B cell (primary cell): ENCODE measurements at regions not wholly inside any gene's neighbourhood (a gene's known extent, or its start where the extent isn't known, plus 50 kb on each side); places are given as distances from the start of the nearest gene placed in this dataset.

ENCODE experiments used
- ATAC-seq: fragments of 200-7000 bp; cut with Tn5 transposase; one replicate; pipeline ENCODE4 v1.10.0; 2021; ENCODE audit warnings: low read depth, mild to moderate bottlenecking, moderate number of reproducible peaks, moderate library complexity
- CTCF ChIA-PET: fragments of 350-600 bp; sonication (Branson Sonifier 250); formaldehyde crosslinking; loops from one replicate; lab custom pipeline; 2021; ENCODE audit warnings: antibody characterized with exemption, inconsistent platforms; lab: Charles Lee
- POLR2A ChIA-PET: fragments of 350-600 bp; sonication (Branson Sonifier 250); formaldehyde crosslinking; loops from one replicate; lab custom pipeline; 2021; ENCODE audit warnings: antibody characterized with exemption; lab: Charles Lee
- DNase-seq: peaks from one replicate; pipeline ENCODE4 v3.0.0; 2013
- H2AFZ ChIP-seq: 2 replicates; pipeline ENCODE4 v1.6.1; 2012; ENCODE audit warnings: mild to moderate bottlenecking, low read depth, low read length; ENCODE audit not compliant: insufficient read depth, poor library complexity, severe bottlenecking
- H3K27ac ChIP-seq, 2 donors: 1 replicate in 1 of 2; 2 replicates in 1 of 2; pipeline ENCODE4 v1.5.1; 2012 to 2013; ENCODE audit warnings: low read length in 2 of 2, mild to moderate bottlenecking in 2 of 2, moderate library complexity in 1 of 2
- H3K27me3 ChIP-seq, 4 experiments: fragments of 200-600 bp in 1 of 4; sonication (generic) in 1 of 4; replicated peaks in 1 of 4; 1 replicate in 2 of 4; 2 replicates in 2 of 4; pipeline versions ENCODE4 v1.6.1 to v1.7.0; 2013 to 2016; ENCODE audit warnings: low read length in 3 of 4, mild to moderate bottlenecking in 2 of 4, mixed read lengths in 1 of 4, moderate library complexity in 1 of 4; ENCODE audit not compliant: insufficient read depth in 4 of 4, control insufficient read depth in 3 of 4; ENCODE audit errors: control extremely low read depth in 1 of 4
- H3K36me3 ChIP-seq, 2 experiments: replicated peaks in 1 of 2; 1 replicate in 1 of 2; 2 replicates in 1 of 2; pipeline versions ENCODE4 v1.6.1 to v1.7.1; 2013; ENCODE audit warnings: low read length in 1 of 2; ENCODE audit not compliant: insufficient read depth in 2 of 2, control insufficient read depth in 1 of 2; ENCODE audit errors: control extremely low read depth in 1 of 2, extremely low read depth in 1 of 2
- H3K4me1 ChIP-seq, 2 donors: fragments of 200-600 bp in 1 of 2; sonication (generic) in 1 of 2; 1 replicate in 1 of 2; 2 replicates in 1 of 2; pipeline versions ENCODE4 v1.5.1 to v1.6.1; 2013 to 2017; ENCODE audit warnings: low read length in 2 of 2; ENCODE audit not compliant: control insufficient read depth in 2 of 2, insufficient read depth in 2 of 2
- H3K4me2 ChIP-seq: replicated peaks from 2 replicates; pipeline ENCODE3; 2012; ENCODE audit warnings: mild to moderate bottlenecking, low read depth, low read length; ENCODE audit not compliant: poor library complexity, severe bottlenecking
- H3K4me3 ChIP-seq, 5 experiments: fragments of 200-600 bp in 1 of 5; sonication (generic) in 1 of 5; 1 replicate in 3 of 5; 2 replicates in 2 of 5; pipeline versions ENCODE4 v1.5.1 to v1.7.0; 2011 to 2016; ENCODE audit warnings: low read length in 4 of 5, mild to moderate bottlenecking in 4 of 5, low read depth in 2 of 5, control low read depth in 1 of 5, moderate library complexity in 1 of 5; ENCODE audit not compliant: insufficient read depth in 1 of 5; ENCODE audit errors: control extremely low read depth in 1 of 5, extremely low read depth in 1 of 5
- H3K79me2 ChIP-seq: fragments of 200-600 bp; sonication (generic); one replicate; pipeline ENCODE4 v1.6.0; 2016; ENCODE audit warnings: low read length; ENCODE audit not compliant: control insufficient read depth, insufficient read depth
- H3K9ac ChIP-seq: fragments of 200-600 bp; sonication (generic); 2 replicates; pipeline ENCODE4 v1.6.1; 2017; ENCODE audit warnings: mild to moderate bottlenecking, low read length, moderate library complexity
- H3K9me3 ChIP-seq, 3 donors: one replicate each; pipeline versions ENCODE4 v1.6.1 to v1.7.1; 2013; ENCODE audit warnings: low read length in 2 of 3; ENCODE audit not compliant: control insufficient read depth in 2 of 3, insufficient read depth in 1 of 3; ENCODE audit errors: control extremely low read depth in 1 of 3
- H4K20me1 ChIP-seq: 2 replicates; pipeline ENCODE4 v1.6.0; 2012; ENCODE audit warnings: mild to moderate bottlenecking, low read length; ENCODE audit not compliant: insufficient read depth, control insufficient read depth, poor library complexity, severe bottlenecking
- H3K27ac Mint-ChIP-seq: one replicate; pipeline ENCODE4 v1.8.0; 2021; ENCODE audit warnings: mixed read lengths
- H3K27me3 Mint-ChIP-seq: one replicate; pipeline ENCODE4 v1.8.0; 2021; ENCODE audit warnings: mixed read lengths
- H3K4me1 Mint-ChIP-seq: one replicate; pipeline ENCODE4 v1.8.0; 2021; ENCODE audit warnings: mixed read lengths
- H3K4me3 Mint-ChIP-seq: one replicate; pipeline ENCODE4 v1.8.0; 2021; ENCODE audit warnings: mixed read lengths
- H3K9me3 Mint-ChIP-seq: one replicate; pipeline ENCODE4 v1.8.0; 2022; ENCODE audit warnings: mixed read lengths; ENCODE audit not compliant: insufficient read depth
- CTCF ChIP-seq: fragments of 200-600 bp; IDR thresholded peaks from one replicate; pipeline ENCODE4 v1.8.0; 2022; ENCODE audit warnings: antibody characterized with exemption, mild to moderate bottlenecking
- EZH2 ChIP-seq: IDR thresholded peaks from 2 replicates; pipeline ENCODE4 v1.6.1; 2012; ENCODE audit warnings: borderline replicate concordance, low read depth, mild to moderate bottlenecking, moderate library complexity, low read length; ENCODE audit not compliant: insufficient read depth, poor library complexity, severe bottlenecking
- WGBS: methylation state at CpG from one replicate; pipeline ENCODE4 v1.1.5; 2013; ENCODE audit warnings: missing lambda C conversion rate; ENCODE audit not compliant: insufficient coverage; 5-methylcytosine and 5-hydroxymethylcytosine counted together
- intact Hi-C: fragments of 100-400 bp; cut with micrococcal nuclease; formaldehyde crosslinking; loops from one replicate; pipeline ENCODE4 v1.10.0; 2022

GRCh38 chr3:98646680-98647079, 53.3 kb upstream of the CPOX start:
- CTCF ChIA-PET, result no interaction called here
- Histone ChIP-seq H3K27ac (no peak overlapping the region), H3K4me2 (no peak overlapping the region), H3K9ac (no peak overlapping the region), H3K27me3 (no peaks in the 10 kb centered on the region), H3K36me3 (no peaks in the 10 kb centered on the region), H3K9me3 (peaks cover 0 to 4% (median 0%) of the 10 kb centered on the region in 3 donors), H3K4me1 (no peaks in the 10 kb centered on the region), H3K79me2 (no peaks in the 10 kb centered on the region), H3K4me3 (no peak overlapping the region), H2AFZ (no peak overlapping the region), H4K20me1 (no peaks in the 10 kb centered on the region)
- no peak overlapping the region for H3K4me3 Mint-ChIP-seq
- peaks cover 2% of the 10 kb centered on the region for H3K9me3 Mint-ChIP-seq
- H3K27ac Mint-ChIP-seq, result no peak overlapping the region
- POLR2A ChIA-PET, result no interaction called here
- H3K4me1 Mint-ChIP-seq, result no peaks in the 10 kb centered on the region
- TF ChIP-seq EZH2 (no peak), CTCF (no peak)
- ATAC-seq (no peak), DNase-seq (no peak)
- no CpG with 5 or more reads among the region's 2 CpGs for WGBS
- peaks cover 10% of the 10 kb centered on the region for H3K27me3 Mint-ChIP-seq
- intact Hi-C loops, result no loop called here

- DNase-seq (no peak), ATAC-seq (no peak)
- CTCF ChIA-PET, result no interaction called here
- peaks cover 0 to 4% (median 0%) of the 10 kb centered on the region in 3 donors for H3K9me3 ChIP-seq
- Mint-ChIP-seq H3K4me3 (no peak overlapping the region), H3K4me1 (no peaks in the 10 kb centered on the region), H3K9me3 (peaks cover 2% of the 10 kb centered on the region), H3K27me3 (peaks cover 13% of the 10 kb centered on the region), H3K27ac (no peak overlapping the region)
- no peak for TF ChIP-seq EZH2
- no peak for TF ChIP-seq CTCF
- intact Hi-C loops, result no loop called here
- no peak overlapping the region for H2AFZ ChIP-seq
- no peaks in the 10 kb centered on the region for H3K36me3 ChIP-seq
- H3K9ac ChIP-seq, result no peak overlapping the region
- no peak overlapping the region for H3K27ac ChIP-seq
- H3K4me2 ChIP-seq, result no peak overlapping the region
- H3K79me2 ChIP-seq, result no peaks in the 10 kb centered on the region
- no peaks in the 10 kb centered on the region for H4K20me1 ChIP-seq
- WGBS, result 94% methylated on average over 3 of the region's 4 CpGs
- H3K4me3 ChIP-seq, result no peak overlapping the region
- H3K4me1 ChIP-seq, result no peaks in the 10 kb centered on the region
- no peaks in the 10 kb centered on the region for H3K27me3 ChIP-seq
- POLR2A ChIA-PET, result no interaction called here
Observed at GRCh38 chr3:98647197-98647596, 53.8 kb upstream of the CPOX start.
